Hepatocyte (in vitro differentiated cells): ENCODE measurements at regions not wholly inside any gene's neighbourhood (a gene's known extent, or its start where the extent isn't known, plus 50 kb on each side); places are given as distances from the start of the nearest gene placed in this dataset.

Experiments
- EZH2 ChIP-seq: fragments of 200-600 bp; sonication (generic); IDR thresholded peaks from 2 replicates; pipeline ENCODE4 v1.6.1; 2016; ENCODE audit warnings: antibody characterized with exemption, mild to moderate bottlenecking, borderline replicate concordance
- EZH2phosphoT487 ChIP-seq: fragments of 200-600 bp; sonication (generic); IDR thresholded peaks from one replicate; pipeline ENCODE4 v1.6.1; 2018; ENCODE audit warnings: antibody characterized with exemption, mild to moderate bottlenecking, low read depth, moderate library complexity; ENCODE audit not compliant: unreplicated experiment, severe bottlenecking
- TF ChIP-seq, protein P1 (sequence below): fragments of 200-600 bp; sonication (generic); IDR thresholded peaks from 2 replicates; pipeline ENCODE4 v1.5.1; 2016; ENCODE audit warnings: antibody characterized with exemption, mild to moderate bottlenecking; ENCODE audit not compliant: poor library complexity

GRCh38 chr11:26193694-26194365, 138.1 kb upstream of the ANO3 start:
- TF ChIP-seq, protein P1, sequence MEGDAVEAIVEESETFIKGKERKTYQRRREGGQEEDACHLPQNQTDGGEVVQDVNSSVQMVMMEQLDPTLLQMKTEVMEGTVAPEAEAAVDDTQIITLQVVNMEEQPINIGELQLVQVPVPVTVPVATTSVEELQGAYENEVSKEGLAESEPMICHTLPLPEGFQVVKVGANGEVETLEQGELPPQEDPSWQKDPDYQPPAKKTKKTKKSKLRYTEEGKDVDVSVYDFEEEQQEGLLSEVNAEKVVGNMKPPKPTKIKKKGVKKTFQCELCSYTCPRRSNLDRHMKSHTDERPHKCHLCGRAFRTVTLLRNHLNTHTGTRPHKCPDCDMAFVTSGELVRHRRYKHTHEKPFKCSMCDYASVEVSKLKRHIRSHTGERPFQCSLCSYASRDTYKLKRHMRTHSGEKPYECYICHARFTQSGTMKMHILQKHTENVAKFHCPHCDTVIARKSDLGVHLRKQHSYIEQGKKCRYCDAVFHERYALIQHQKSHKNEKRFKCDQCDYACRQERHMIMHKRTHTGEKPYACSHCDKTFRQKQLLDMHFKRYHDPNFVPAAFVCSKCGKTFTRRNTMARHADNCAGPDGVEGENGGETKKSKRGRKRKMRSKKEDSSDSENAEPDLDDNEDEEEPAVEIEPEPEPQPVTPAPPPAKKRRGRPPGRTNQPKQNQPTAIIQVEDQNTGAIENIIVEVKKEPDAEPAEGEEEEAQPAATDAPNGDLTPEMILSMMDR = no peak
- no peak for TF ChIP-seq EZH2phosphoT487
- no peak for TF ChIP-seq EZH2
